A172 (cell line): ENCODE measurements at regions not wholly inside any gene's neighbourhood (a gene's known extent, or its start where the extent isn't known, plus 50 kb on each side); places are given as distances from the start of the nearest gene placed in this dataset.

Source experiments
- DNase-seq: peaks from one replicate; pipeline ENCODE4 v3.0.0-alpha.2; 2015; ENCODE audit warnings: low spot score

DNA sequence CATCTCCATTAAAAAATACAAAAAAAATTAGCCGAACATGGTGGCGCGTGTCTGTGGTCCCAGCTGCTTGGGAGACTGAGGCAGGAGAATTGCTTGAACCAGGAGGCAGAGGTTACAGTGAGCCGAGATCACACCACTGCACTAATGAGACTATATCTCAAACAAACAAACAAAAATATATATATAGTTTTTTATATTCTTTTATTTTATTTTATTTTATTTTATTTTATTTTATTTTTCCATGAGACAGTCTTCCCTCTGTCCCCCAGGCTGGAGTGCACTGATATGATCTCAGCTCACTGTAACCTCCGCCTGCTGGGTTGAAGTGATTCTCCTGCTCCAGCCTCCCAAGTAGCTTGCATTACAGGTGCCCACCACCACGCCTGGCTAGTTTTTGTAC lies 79.5 kb downstream of the IRF2BPL start:
- DNase-seq = no peak

DNA sequence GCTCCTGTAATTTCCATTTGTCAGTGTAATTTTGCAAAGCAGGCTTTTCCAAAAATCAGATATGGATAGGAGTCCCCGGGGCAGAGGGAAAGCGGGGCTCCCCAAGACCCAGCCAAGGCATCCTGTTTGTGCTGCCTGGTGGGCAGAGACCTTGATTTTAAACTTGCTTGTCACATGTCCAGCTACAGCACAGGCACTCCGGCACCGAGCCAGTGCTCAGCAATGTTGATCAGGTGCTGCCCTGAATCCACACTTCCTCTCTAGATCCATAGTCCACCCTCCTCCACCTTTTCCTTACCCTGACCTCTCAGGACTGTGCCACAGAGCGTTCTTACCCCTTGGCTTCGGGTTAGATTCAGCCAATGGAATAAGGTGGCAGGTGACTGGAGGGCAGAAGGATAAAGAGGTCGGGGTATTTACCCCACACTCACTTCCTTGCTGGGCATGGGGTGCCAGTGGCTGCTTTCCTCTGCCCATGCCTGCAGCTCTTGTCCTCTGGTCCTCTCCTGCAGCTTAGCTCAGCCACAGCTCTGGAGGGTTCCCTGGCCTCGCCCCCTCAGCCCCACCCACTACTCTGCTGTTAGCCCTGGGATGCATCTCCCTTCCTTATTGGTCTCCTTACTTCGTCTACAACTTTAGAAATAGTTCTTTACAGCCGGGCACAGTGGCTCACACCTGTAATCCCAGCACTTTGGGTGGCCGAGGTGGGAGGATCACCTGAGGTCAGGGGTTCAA lies 80.1 kb downstream of the IRF2BPL start:
- DNase-seq = no peak

- no peak for DNase-seq
Observed at GRCh38 chr14:76947838-76948184, 80.7 kb downstream of the IRF2BPL start.

DNA sequence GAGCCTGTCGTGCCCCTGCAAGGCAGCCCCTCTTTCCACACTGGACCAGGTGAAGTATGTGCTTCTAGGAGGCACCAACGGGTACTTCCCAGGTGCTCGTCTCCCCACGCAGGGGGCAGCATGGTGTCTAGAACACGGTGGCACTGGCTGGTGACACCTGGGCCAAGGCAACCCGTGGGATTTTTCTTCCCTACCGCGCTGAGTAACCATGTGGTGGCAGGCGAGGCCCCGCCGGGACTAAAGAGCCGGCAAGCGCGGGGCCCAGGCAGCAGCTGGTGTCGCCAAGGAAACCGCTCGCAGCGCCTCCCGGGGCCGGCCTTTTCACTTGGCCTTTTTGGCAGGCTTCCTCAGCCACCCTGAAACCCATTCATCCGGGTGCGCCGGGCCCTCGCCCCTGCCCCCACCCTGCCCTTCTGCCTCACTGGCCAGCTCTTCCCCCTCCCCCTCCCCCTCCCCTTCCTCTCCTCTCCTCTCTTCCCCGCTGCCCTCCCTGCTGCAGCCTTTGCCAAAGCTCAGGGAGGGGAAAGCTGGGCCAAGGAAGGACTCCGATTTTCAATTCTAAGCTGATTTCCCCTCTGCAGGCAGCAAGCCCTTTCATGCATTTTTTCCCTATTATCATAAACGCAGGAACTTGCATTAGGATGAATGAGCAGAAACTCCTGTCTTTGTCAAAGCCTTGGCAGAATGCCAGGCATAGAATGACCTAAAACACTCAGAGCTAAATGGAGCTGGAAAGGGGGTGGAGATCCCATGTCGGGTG lies 81.2 kb downstream of the IRF2BPL start:
- DNase-seq = peak; percentile 82

DNA sequence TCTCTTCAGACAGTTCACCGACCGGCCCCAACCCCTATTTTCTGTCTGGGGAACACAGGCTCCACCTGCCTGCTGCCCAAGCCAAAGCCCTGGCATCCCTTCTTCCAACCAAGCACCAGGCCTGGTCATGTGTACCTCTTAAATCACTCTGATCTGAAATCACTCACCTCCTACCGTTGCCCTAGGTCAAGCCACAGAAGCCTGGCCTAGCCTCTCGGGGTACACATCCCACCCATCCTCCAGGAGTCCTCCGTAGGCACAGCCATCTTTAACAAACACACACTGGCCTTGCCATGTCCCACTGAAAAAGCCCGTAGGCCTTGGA lies 81.8 kb downstream of the IRF2BPL start:
- DNase-seq = no peak

DNA sequence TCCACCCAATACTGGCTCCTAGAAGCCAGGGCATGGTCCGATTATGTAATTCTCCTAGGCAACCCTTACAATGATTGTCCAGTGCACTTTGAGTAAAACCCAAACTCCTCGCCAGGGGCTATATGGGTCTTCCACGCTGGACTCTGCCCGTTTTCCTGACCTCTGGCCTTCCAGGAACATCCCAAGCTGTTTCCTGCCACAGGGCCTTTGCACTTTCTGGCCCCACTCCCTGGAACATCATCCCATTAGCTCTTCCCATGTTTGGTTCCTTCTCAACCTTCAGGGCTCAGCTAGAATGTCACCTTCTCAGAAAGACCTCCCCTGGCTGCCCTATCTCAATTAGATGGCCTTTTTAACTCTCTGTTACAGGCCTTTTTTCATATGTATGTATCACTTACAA lies 85.4 kb downstream of the IRF2BPL start:
- no peak for DNase-seq

GRCh38 chr14:76941946-76942805 lies 86.3 kb downstream of the IRF2BPL start:
- no peak for DNase-seq

DNA sequence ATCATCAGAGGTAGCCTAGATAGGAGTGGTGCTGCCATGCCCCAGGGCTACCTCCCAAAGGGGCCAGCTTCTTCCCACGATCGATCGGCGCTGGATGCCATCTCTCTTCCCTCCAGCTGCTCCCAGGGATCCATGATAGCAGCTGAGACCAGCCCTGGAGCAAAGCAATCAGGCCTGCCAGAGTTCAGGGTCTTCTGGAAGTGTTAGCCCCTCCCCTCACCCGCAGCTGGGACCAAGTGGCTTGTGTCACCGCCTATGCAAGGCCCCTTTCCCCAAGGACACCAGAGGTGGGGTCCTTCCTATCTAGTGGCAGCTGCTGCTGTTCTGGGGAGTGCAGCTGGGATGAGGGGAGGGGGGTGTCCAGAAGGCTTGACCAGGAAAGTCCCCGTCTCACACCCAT lies 87.0 kb downstream of the IRF2BPL start:
- no peak for DNase-seq

GRCh38 chr14:76940021-76940760 lies 88.3 kb downstream of the IRF2BPL start:
- no peak for DNase-seq

DNA sequence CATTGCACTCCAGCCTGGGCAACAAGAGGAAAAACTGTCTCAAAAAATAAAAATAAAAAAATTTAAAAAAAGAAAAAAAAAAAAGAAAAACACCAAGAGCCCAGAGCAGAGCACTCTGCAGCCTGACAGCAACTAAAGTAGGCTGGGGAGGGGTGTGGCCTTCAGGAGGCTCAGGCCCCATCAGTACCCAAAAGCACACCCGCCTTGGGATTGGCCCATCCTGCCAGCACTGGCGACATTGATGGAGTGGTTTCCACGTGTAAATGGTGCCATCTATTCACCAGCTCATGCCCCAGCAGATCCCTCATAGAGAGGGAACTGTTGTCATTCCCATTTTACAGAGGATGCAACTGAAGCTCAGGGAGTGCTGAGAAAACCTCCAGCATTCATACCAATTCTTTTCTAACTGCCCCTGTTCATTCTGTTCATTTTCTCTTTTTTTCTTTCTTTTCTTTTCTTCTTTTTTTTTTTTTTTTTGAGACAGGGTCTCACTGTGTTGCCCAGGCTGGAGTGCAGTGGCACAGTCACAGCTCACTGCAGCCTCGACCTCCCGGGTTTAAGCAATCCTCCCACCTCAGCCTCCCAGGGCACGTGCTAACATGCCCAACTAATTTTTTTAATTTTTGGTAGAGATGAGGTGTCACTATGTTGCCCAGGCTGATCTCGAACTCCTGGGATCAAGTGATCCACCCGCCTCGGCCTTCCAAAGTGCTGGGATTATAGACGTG lies 89.3 kb downstream of the IRF2BPL start:
- no peak for DNase-seq

DNA sequence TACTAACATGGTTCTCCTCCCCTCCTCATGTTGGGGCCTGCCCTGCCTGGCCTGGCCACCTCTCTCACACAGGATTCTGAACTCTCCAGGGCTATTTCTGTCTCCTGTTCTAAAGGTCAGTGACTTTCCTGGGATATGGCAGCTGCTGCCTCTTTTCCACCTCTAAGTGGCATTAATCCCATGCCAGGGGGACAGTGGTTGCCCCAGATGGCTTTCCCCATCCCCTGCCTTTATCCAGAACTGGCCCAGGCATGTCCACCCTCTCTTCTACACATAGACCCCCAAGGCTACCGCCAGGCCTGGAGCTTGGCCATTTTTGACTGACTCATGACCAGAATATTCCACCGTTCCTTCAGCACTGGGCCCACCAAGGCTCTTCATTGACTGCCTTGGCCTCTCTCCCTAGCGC lies 90.4 kb downstream of the IRF2BPL start:
- DNase-seq = no peak

DNA sequence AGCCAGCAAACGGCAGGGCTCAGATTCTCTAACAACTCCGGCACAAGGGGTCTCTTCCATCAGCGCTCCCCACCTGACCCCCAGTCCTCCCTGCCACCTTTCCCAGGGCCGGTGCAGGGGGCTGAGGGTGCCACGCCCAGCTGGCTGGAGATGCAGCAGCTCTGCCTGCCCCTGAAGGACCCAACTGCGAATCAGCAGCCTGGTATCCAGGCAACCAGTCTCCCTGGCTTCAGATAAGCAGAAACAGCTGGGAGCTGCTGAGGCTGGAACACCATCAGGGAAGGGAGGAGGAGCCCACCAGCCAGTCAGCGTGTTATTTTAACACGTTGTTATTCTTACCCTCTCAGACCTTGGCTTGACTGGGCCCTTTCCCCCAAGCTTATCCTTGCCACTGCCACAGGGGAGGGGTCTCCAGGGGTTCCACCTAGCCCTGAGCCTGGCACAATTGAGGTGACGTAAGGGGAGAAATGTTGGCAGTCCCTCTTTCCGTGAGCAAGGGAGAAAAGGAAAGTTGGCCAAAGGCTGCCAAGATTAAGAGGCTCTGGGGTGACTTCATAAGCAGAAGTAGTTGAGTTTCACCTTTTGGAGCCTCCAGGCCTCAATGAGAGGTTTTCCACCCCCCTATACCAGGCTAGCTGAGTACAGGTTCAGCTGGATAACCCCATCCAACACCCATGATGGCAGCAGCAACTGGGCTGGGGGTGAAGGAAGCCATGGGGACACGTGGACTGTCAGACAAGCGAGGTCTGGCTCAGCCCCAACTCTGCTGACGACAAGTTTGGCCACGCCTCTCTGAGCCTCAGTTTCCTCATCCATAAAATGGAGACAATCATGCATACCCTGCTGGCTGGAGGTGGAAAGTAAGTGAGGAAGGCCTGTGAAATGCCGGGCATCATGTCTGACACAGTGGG lies 91.1 kb downstream of the IRF2BPL start:
- DNase-seq = no peak

DNA sequence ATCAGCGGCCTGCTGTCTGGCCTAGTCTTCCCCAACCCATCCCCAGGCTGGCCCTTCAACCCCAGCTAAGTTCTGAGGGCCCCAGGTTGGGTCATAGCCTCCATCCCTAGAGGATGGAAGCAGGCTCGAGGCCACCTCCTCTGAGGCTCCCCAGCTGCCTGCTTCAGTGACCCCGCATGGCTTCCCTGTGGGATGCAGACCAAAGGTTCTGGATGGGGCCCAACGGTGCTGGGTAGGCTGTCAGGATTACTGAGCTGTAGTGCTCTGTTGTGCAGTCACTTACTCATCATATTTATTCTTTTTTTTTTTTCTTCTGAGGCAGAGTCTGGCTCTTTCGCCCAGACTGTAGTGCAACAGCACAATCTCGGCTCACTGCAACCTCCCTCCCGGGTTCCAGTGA lies 92.0 kb downstream of the IRF2BPL start:
- DNase-seq = no peak

DNA sequence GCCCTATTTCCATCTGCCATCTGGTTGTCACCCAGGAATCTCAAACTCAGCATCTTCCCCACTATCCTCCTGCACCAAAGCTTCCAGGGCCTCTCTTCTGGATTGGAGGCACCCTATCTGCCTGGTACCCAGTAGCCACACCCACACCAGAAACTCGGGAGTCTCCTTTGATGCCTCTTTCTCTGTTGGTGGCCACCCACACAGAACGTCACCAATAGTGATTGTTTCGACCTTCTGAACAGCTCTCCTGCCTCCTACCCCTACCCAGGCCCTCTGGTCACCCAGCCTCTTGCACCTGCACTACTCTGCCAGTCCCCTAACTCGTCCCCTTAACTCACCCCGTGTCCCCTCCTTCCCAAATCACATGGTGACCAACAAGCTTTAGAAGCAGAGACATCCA lies 95.0 kb downstream of the IRF2BPL start:
- DNase-seq = no peak

DNA sequence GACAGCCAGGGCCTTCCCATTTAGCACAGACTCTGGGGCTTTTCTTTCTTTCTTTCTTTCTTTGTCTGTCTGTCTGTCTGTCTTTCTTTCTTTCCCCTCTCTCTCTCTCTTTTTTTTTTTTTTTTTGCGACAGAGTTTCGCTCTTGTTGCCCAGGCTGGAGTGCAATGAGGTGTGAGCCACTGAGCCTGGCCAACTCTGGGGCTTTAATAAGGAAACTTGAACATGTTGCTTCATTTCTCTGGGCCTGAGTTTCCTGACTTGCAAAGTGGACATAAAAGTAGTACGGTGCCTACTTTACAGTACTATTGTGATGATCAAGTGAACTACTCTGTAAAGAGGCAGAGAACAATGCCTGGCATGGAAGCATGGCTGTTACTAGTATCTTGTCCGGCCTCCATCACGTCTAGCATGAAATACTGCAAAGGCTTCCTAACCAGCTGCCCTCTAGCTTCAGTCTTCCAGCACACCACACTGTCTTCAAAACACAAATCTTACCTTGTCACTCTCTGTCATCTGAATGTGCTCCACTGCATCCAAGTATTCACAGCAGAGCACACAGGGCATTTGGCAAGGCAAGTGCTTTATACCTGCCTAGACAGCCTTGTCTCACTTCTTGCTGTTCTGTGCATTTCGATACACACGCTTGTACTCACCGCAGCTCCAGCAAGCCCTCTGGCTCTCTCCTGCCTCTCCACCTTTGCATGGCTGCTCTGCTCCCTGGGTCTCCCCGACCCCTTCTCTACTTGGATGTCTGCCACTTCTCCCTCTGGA lies 96.7 kb downstream of the IRF2BPL start:
- no peak for DNase-seq

DNA sequence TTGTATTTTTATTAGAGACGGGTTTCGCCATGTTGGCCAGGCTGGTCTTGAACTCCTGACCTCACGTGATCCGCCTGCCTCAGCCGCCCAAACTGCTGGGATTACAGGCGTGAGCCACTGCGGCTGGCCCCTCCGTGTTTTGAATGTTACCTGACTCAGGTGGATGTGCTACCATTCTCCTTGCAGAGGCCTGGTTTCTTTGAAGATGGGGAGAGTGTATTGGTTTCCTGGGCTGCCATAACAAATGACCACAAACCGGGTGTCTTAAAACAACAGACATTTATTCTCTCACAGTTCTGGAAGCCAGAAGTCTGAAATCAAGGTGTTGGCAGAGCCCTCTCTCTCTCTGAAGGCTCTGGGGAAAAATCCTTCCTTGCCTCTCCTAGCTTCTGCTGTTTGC lies 98.0 kb downstream of the IRF2BPL start:
- DNase-seq = no peak

- DNase-seq = no peak
Observed at GRCh38 chr14:76929927-76930326, 98.6 kb downstream of the IRF2BPL start.

DNA sequence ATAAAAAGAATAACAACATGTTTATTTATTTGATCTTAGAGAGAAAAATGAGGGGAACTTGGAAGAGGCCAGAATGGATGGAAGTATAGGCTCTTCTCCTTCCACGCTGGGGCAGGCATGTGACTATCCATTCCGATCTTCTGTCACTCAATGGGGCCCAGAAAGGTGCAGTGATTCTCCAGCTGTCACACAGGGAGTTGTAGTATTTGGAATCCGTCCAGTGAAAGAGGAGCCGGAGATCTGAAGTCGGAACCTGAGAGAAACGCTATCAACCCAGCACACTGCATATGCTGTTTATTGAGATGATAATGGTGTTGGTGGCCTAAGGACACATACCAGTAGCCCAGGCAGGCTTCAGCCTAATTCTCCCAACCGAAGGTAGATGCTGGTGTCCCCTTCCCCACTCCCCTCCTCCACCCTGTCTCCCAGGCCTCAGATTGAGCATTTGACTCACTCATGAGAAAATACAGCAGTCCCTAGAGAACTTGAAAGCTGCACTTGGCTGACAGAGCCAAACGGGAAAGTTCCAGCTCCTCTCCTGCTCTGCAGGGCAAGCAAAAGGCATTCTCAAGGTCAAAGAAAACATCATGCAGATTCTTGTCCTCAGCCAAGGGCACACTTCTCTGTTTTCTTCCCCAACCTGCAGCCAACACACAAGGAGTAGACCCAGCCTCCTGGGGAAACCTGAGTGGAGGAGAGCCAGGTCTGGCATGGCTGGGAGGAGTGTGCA lies 100.4 kb downstream of the IRF2BPL start:
- DNase-seq = no peak
